ENCODE measurements at regions not wholly inside any gene's neighbourhood (a gene's known extent, or its start where the extent isn't known, plus 50 kb on each side); places are given as distances from the start of the nearest gene placed in this dataset.

DNA sequence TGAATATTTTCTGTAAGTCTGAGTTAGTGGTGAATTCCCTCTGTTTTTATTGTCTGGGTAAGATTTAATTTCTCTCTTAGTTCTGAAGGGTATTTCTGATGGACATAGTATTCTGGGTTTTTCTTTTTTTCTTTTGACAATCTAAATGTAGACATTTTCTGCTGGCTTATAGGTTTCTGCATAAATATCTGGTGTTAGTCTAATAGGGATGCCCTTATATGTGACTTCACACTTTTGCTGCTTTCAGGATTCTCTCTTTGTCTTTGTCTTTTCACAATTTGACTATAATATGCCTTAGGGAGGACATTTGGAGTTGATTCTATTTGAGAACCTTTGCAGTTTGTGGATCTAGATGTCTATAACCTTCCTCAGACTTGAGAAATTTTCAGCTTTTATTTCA, 667.2 kb downstream of the EPHA7 start:
- no peak for TF ChIP-seq CTCF (IDR thresholded peaks at IDR 0.05)
- ChIA-PET CTCF (no interaction called here), POLR2A (no interaction called here)
- H3K4me3 Mint-ChIP-seq, result no peak overlapping the region
- no peaks in the 10 kb centered on the region for H3K27me3 Mint-ChIP-seq
- DNase-seq (no peak), ATAC-seq (ENCODE audit: low read depth) (no peak)
- intact Hi-C loops (cut with micrococcal nuclease), result no loop called here
- no peak overlapping the region for H3K27ac Mint-ChIP-seq
- H3K4me1 Mint-ChIP-seq, result no peaks in the 10 kb centered on the region
- H3K36me3 Mint-ChIP-seq (ENCODE audit: low read depth), result no peaks in the 10 kb centered on the region
- H3K9me3 Mint-ChIP-seq, result peaks cover 19% of the 10 kb centered on the region

GRCh38 chr6:92748131-92748530, 671.2 kb downstream of the EPHA7 start:
- CTCF ChIA-PET, result no interaction called here
- no peaks in the 10 kb centered on the region for H3K4me1 Mint-ChIP-seq
- intact Hi-C loops (cut with micrococcal nuclease), result no loop called here
- no peak for TF ChIP-seq CTCF (IDR thresholded peaks at IDR 0.05)
- no peak overlapping the region for H3K4me3 Mint-ChIP-seq
- ATAC-seq (ENCODE audit: low read depth) (no peak), DNase-seq (no peak)
- POLR2A ChIA-PET, result no interaction called here
- no peak overlapping the region for H3K27ac Mint-ChIP-seq
- H3K27me3 Mint-ChIP-seq, result no peaks in the 10 kb centered on the region
- H3K9me3 Mint-ChIP-seq, result peaks cover 22% of the 10 kb centered on the region
- H3K36me3 Mint-ChIP-seq (ENCODE audit: low read depth), result no peaks in the 10 kb centered on the region

DNA sequence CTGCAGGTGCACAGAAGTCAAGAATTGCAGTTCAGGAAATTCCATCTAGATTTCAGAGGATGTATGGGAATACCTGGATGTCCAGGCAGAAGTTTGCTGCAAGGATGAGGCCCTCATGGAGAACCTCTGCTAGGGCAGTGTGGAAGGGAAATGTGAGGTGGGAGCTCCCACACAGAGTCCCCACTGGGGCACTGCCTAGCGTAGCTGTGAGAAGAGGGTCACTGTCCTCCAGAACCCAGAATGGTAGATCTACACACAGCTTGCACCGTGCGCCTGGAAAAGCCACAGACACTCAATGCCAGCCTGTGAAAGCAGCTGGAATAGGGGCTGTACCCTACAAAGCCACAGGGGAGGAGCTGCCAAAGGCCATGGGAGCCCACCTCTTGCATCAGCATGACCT, 681.4 kb downstream of the EPHA7 start:
- ATAC-seq (ENCODE audit: low read depth) (no peak), DNase-seq (no peak)
- peaks cover 4% of the 10 kb centered on the region for H3K9me3 Mint-ChIP-seq
- TF ChIP-seq CTCF (IDR thresholded peaks at IDR 0.05), result no peak
- no peak overlapping the region for H3K27ac Mint-ChIP-seq
- ChIA-PET POLR2A (no interaction called here), CTCF (no interaction called here)
- intact Hi-C loops (cut with micrococcal nuclease), result no loop called here
- H3K27me3 Mint-ChIP-seq, result no peaks in the 10 kb centered on the region
- H3K36me3 Mint-ChIP-seq (ENCODE audit: low read depth), result no peaks in the 10 kb centered on the region
- no peak overlapping the region for H3K4me3 Mint-ChIP-seq
- no peaks in the 10 kb centered on the region for H3K4me1 Mint-ChIP-seq

DNA sequence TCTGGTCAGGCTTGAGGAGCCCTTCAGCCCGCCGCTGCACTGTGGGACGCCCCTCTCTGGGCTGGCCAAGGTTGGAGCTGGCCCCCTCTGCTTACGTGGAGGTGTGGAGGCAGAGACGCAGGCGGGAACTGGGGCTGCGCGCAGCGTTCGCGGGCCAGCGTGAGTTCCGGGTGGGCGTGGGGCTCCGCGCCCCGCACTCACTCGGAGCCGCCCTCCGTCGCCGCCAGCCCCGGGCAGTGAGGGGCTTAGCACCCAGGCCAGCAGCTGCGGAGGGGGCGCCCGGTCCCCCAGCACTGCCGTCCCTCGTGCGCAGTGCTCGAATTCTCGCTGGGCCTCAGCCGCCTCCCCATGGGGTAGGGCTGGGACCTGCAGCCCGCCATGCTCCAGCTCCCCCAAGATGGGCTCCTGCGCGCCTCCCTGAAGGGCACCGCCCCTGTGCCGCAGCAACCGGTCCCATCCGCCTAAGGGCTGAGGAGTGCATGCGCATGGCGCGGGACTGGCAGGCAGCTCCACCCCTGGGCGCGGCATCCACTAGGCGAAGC, 695.9 kb downstream of the EPHA7 start:
- Mint-ChIP-seq H3K27ac (no peak overlapping the region), H3K27me3 (no peaks in the 10 kb centered on the region), H3K4me3 (no peak overlapping the region), H3K4me1 (no peaks in the 10 kb centered on the region), H3K9me3 (peaks cover 5% of the 10 kb centered on the region), H3K36me3 (ENCODE audit: low read depth) (no peaks in the 10 kb centered on the region)
- ATAC-seq (ENCODE audit: low read depth) (peak; percentile 45), DNase-seq (no peak)
- intact Hi-C loops (cut with micrococcal nuclease), result no loop called here
- ChIA-PET POLR2A (no interaction called here), CTCF (no interaction called here)
- no peak for TF ChIP-seq CTCF (IDR thresholded peaks at IDR 0.05)

GRCh38 chr6:92719773-92720172, 699.6 kb downstream of the EPHA7 start:
- TF ChIP-seq CTCF (IDR thresholded peaks at IDR 0.05), result no peak
- intact Hi-C loops (cut with micrococcal nuclease), result no loop called here
- H3K4me1 Mint-ChIP-seq, result no peaks in the 10 kb centered on the region
- H3K4me3 Mint-ChIP-seq, result no peak overlapping the region
- no peaks in the 10 kb centered on the region for H3K36me3 Mint-ChIP-seq (ENCODE audit: low read depth)
- H3K9me3 Mint-ChIP-seq, result peaks cover 5% of the 10 kb centered on the region
- DNase-seq, result no peak
- POLR2A ChIA-PET, result no interaction called here
- no peaks in the 10 kb centered on the region for H3K27me3 Mint-ChIP-seq
- CTCF ChIA-PET, result no interaction called here
- no peak overlapping the region for H3K27ac Mint-ChIP-seq
- no peak for ATAC-seq (ENCODE audit: low read depth)

Measured in activated B cell treated with CpG ODN at 0.5 μM for 24 hours (primary cell).